Suppressor macrophage treated with lipopolysaccharide for 1 hour (primary cell): ENCODE measurements at regions not wholly inside any gene's neighbourhood (a gene's known extent, or its start where the extent isn't known, plus 50 kb on each side); places are given as distances from the start of the nearest gene placed in this dataset.

Source experiments
- DNase-seq, 3 donors: peaks; one replicate each; pipeline ENCODE4 v3.0.0-alpha.2; 2020 to 2022

GRCh38 chr1:5485968-5486696 lies 506.1 kb downstream of the NPHP4 start:
- DNase-seq = no peak

- DNase-seq = no peak
These were observed 506.8 kb downstream of the NPHP4 start for GRCh38 chr1:5485436-5485835.

GRCh38 chr1:5484451-5485165 lies 507.6 kb downstream of the NPHP4 start:
- no peak for DNase-seq

- DNase-seq = peak in 2 of 3 donors; percentile 1 to 8
These were observed 510.3 kb downstream of the NPHP4 start for GRCh38 chr1:5481889-5482288.

GRCh38 chr1:5480906-5481305 lies 511.3 kb downstream of the NPHP4 start:
- no peak for DNase-seq

- DNase-seq = no peak
These were observed 512.2 kb downstream of the NPHP4 start for GRCh38 chr1:5479876-5480646.

- DNase-seq = no peak
These were observed 513.3 kb downstream of the NPHP4 start for GRCh38 chr1:5478961-5479360.

GRCh38 chr1:5478156-5478695 lies 514.0 kb downstream of the NPHP4 start:
- no peak for DNase-seq

- no peak for DNase-seq
These were observed 514.5 kb downstream of the NPHP4 start for GRCh38 chr1:5477716-5478115.

GRCh38 chr1:5475572-5475971 lies 516.7 kb downstream of the NPHP4 start:
- DNase-seq = no peak

- DNase-seq = no peak
These were observed 519.0 kb downstream of the NPHP4 start for GRCh38 chr1:5473268-5473667.

- no peak for DNase-seq
These were observed 525.7 kb downstream of the NPHP4 start for GRCh38 chr1:5466487-5466886.

GRCh38 chr1:5465281-5465711 lies 526.9 kb downstream of the NPHP4 start:
- DNase-seq = no peak

- DNase-seq = no peak
These were observed 527.9 kb downstream of the NPHP4 start for GRCh38 chr1:5464366-5464765.

- DNase-seq = no peak
These were observed 531.3 kb downstream of the NPHP4 start for GRCh38 chr1:5460974-5461373.

- DNase-seq = no peak
These were observed 532.2 kb downstream of the NPHP4 start for GRCh38 chr1:5459839-5460610.

- DNase-seq = no peak
These were observed 534.0 kb downstream of the NPHP4 start for GRCh38 chr1:5458248-5458647.

GRCh38 chr1:5456090-5456811 lies 536.0 kb downstream of the NPHP4 start:
- no peak for DNase-seq

- no peak for DNase-seq
These were observed 536.6 kb downstream of the NPHP4 start for GRCh38 chr1:5455651-5456050.

GRCh38 chr1:5455056-5455455 lies 537.2 kb downstream of the NPHP4 start:
- no peak for DNase-seq

- DNase-seq = no peak
These were observed 538.9 kb downstream of the NPHP4 start for GRCh38 chr1:5453347-5453746.

GRCh38 chr1:5451671-5452070 lies 540.6 kb downstream of the NPHP4 start:
- no peak for DNase-seq
